Activated CD8-positive, alpha-beta memory T cell treated with anti-CD3 and anti-CD28 coated beads for 36 hours (primary cell): ENCODE measurements at regions not wholly inside any gene's neighbourhood (a gene's known extent, or its start where the extent isn't known, plus 50 kb on each side); places are given as distances from the start of the nearest gene placed in this dataset.
"Not testable (repeated sequence)": the region's sequence is repeated elsewhere in the genome, so short reads cannot be mapped to it uniquely, and the experiment has no call there.

Experiments used
- CTCF ChIA-PET: fragments of 350-600 bp; sonication (Branson Sonifier 250); formaldehyde crosslinking; loops from one replicate; lab custom pipeline; 2021; ENCODE audit warnings: antibody characterized with exemption; lab: Charles Lee
- POLR2A ChIA-PET: fragments of 350-600 bp; sonication (Branson Sonifier 250); formaldehyde crosslinking; loops from one replicate; lab custom pipeline; 2021; ENCODE audit warnings: antibody characterized with exemption; lab: Charles Lee

- CTCF ChIA-PET, result no interaction called here
- POLR2A ChIA-PET, result no interaction called here
Observed at GRCh38 chr1:229118477-229119061, 152.3 kb upstream of the RAB4A start.

- CTCF ChIA-PET, result no interaction called here
- POLR2A ChIA-PET, result no interaction called here
Observed at GRCh38 chr1:229119161-229119560, 151.8 kb upstream of the RAB4A start.

- POLR2A ChIA-PET, result no interaction called here
- CTCF ChIA-PET, result no interaction called here
Observed at GRCh38 chr1:229119876-229120275, 151.0 kb upstream of the RAB4A start.

- ChIA-PET POLR2A (no interaction called here), CTCF (no interaction called here)
Observed at GRCh38 chr1:229121845-229122436, 149.0 kb upstream of the RAB4A start.

GRCh38 chr1:229122606-229123005, 148.3 kb upstream of the RAB4A start:
- CTCF ChIA-PET, result no interaction called here
- POLR2A ChIA-PET, result no interaction called here

- ChIA-PET POLR2A (no interaction called here), CTCF (no interaction called here)
Observed at GRCh38 chr1:229124116-229124515, 146.8 kb upstream of the RAB4A start.

- ChIA-PET POLR2A (no interaction called here), CTCF (no interaction called here)
Observed at GRCh38 chr1:229124520-229125124, 146.3 kb upstream of the RAB4A start.

GRCh38 chr1:229127301-229127700, 143.6 kb upstream of the RAB4A start:
- POLR2A ChIA-PET, result no interaction called here
- CTCF ChIA-PET, result no interaction called here

GRCh38 chr1:229128066-229128608, 142.8 kb upstream of the RAB4A start:
- CTCF ChIA-PET, result interaction anchor here (0.6 to 1.5 kb wide), 2 partner anchors 11 to 614 kb away, joined by 3 to 5 read pairs; no protein-coding TSS in a partner anchor
- POLR2A ChIA-PET, result no interaction called here

- CTCF ChIA-PET, result interaction anchor here (1.5 kb wide), 1 partner anchor 10 kb away, joined by 5 read pairs; no protein-coding TSS in a partner anchor
- POLR2A ChIA-PET, result no interaction called here
Observed at GRCh38 chr1:229129301-229130027, 141.4 kb upstream of the RAB4A start.

GRCh38 chr1:229130028-229130668, 140.8 kb upstream of the RAB4A start:
- ChIA-PET CTCF (no interaction called here), POLR2A (no interaction called here)

GRCh38 chr1:229131243-229132105, 139.4 kb upstream of the RAB4A start:
- CTCF ChIA-PET, result no interaction called here
- POLR2A ChIA-PET, result no interaction called here

- CTCF ChIA-PET, result no interaction called here
- POLR2A ChIA-PET, result no interaction called here
Observed at GRCh38 chr1:229132106-229132443, 138.8 kb upstream of the RAB4A start.

GRCh38 chr1:229132706-229133105, 138.2 kb upstream of the RAB4A start:
- ChIA-PET POLR2A (no interaction called here), CTCF (no interaction called here)

GRCh38 chr1:229133151-229133550, 137.8 kb upstream of the RAB4A start:
- POLR2A ChIA-PET, result no interaction called here
- CTCF ChIA-PET, result no interaction called here

GRCh38 chr1:229133811-229134210, 137.1 kb upstream of the RAB4A start:
- CTCF ChIA-PET, result no interaction called here

GRCh38 chr1:229134381-229135217, 136.3 kb upstream of the RAB4A start:
- CTCF ChIA-PET, POLR2A ChIA-PET: not testable (repeated sequence)

More at GRCh38 chr1:229133811-229134210, 137.1 kb upstream of the RAB4A start:
- POLR2A ChIA-PET, result no interaction called here

GRCh38 chr1:229135773-229136172, 135.1 kb upstream of the RAB4A start:
- CTCF ChIA-PET, result no interaction called here
- POLR2A ChIA-PET, result no interaction called here
